ENCODE measurements at regions not wholly inside any gene's neighbourhood (a gene's known extent, or its start where the extent isn't known, plus 50 kb on each side); places are given as distances from the start of the nearest gene placed in this dataset.

GRCh38 chr5:167861129-167861927 lies 430.1 kb upstream of the WWC1 start:
- H3K27me3 ChIP-seq (ENCODE audit: control insufficient read depth, extremely low read depth, insufficient read depth, low read length) = no peaks in the 10 kb centered on the region
- no peak overlapping the region for H3K27ac ChIP-seq (ENCODE audit: control insufficient read depth, insufficient read depth, low read length)
- H3K4me3 ChIP-seq (ENCODE audit: control insufficient read depth in 2 of 3, extremely low read depth in 1 of 3, insufficient read depth in 2 of 3, low read depth in 1 of 3, low read length in 3 of 3) = no peak overlapping the region
- FAIRE-seq (no peak), DNase-seq (ENCODE audit: low read depth, low spot score) (no peak)
- no peaks in the 10 kb centered on the region for H3K9me1 ChIP-seq (ENCODE audit: control insufficient read depth, extremely low read depth, insufficient read depth, low read length)
- no peaks in the 10 kb centered on the region for H3K9me3 ChIP-seq (ENCODE audit: control insufficient read depth, low read depth, low read length)
- H2AFZ ChIP-seq (ENCODE audit: control insufficient read depth, low read length) = no peak overlapping the region
- no peak for TF ChIP-seq CTCF (optimal IDR thresholded peaks at IDR 0.05 in 1 of 3, IDR thresholded peaks at IDR 0.05 in 1 of 3, conservative IDR thresholded peaks at IDR 0.05 in 1 of 3; ENCODE audit: extremely low read depth in 1 of 3, insufficient read depth in 2 of 3, low read length in 3 of 3)
- TF ChIP-seq EZH2 (IDR thresholded peaks at IDR 0.05; ENCODE audit: low read length) = no peak
- no peak overlapping the region for H3K4me2 ChIP-seq (ENCODE audit: control insufficient read depth, extremely low read depth, insufficient read depth, low read depth, low read length)
- peaks cover 18% of the 10 kb centered on the region for H3K4me1 ChIP-seq (ENCODE audit: control insufficient read depth, extremely low read depth, insufficient read depth, low read length)
- H3K79me2 ChIP-seq (ENCODE audit: control insufficient read depth, insufficient read depth, low read length) = peaks cover 51% of the 10 kb centered on the region
- H3K36me3 ChIP-seq (ENCODE audit: control insufficient read depth in 2 of 2, extremely low read depth in 1 of 2, insufficient read depth in 2 of 2, low read length in 2 of 2) = peaks cover 17 to 25% of the 10 kb centered on the region in 2 experiments
- dilution Hi-C loops (cut with MboI; ENCODE audit: extremely low pct_ligation_motif_present, low sequenced_read_pairs) = no loop called here
- peaks cover 3% of the 10 kb centered on the region for H4K20me1 ChIP-seq (ENCODE audit: control insufficient read depth, extremely low read depth, insufficient read depth, low read length)
- no peak overlapping the region for H3K9ac ChIP-seq (ENCODE audit: control insufficient read depth, extremely low read depth, insufficient read depth, low read length)

DNA sequence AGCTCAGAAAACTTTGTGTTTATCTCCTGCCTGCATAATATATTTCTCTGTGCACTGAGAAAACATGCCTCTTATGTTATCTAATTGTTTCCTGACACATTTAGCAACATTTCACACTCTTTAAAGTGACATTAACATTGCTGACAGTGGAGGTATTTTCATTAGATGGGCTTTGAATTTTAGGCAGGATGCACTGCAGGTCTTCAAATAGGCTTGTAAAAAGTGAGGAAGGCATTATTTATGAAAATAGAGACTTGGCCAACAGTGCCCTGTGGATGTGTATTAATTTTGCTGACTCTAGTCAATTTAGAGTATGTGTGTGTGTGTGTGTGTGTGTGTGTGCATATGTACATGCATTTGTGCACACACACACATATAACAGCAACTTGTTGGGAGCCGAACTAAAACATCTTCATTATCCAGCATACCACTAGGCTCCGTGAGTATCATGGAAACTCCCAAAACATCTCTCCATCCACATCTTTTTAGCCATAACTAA lies 429.5 kb upstream of the WWC1 start:
- no peak for FAIRE-seq
- TF ChIP-seq CTCF (optimal IDR thresholded peaks at IDR 0.05 in 1 of 3, IDR thresholded peaks at IDR 0.05 in 1 of 3, conservative IDR thresholded peaks at IDR 0.05 in 1 of 3; ENCODE audit: extremely low read depth in 1 of 3, insufficient read depth in 2 of 3, low read length in 3 of 3) = no peak
- TF ChIP-seq EZH2 (IDR thresholded peaks at IDR 0.05; ENCODE audit: low read length) = no peak
- H3K4me2 ChIP-seq (ENCODE audit: control insufficient read depth, extremely low read depth, insufficient read depth, low read depth, low read length) = no peak overlapping the region
- no peak for DNase-seq (ENCODE audit: low read depth, low spot score)
- H3K9me1 ChIP-seq (ENCODE audit: control insufficient read depth, extremely low read depth, insufficient read depth, low read length) = no peaks in the 10 kb centered on the region
- no peak overlapping the region for H3K9ac ChIP-seq (ENCODE audit: control insufficient read depth, extremely low read depth, insufficient read depth, low read length)
- H4K20me1 ChIP-seq (ENCODE audit: control insufficient read depth, extremely low read depth, insufficient read depth, low read length) = peaks cover 3% of the 10 kb centered on the region
- peaks cover 17 to 25% of the 10 kb centered on the region in 2 experiments for H3K36me3 ChIP-seq (ENCODE audit: control insufficient read depth in 2 of 2, extremely low read depth in 1 of 2, insufficient read depth in 2 of 2, low read length in 2 of 2)
- peaks cover 13% of the 10 kb centered on the region for H3K4me1 ChIP-seq (ENCODE audit: control insufficient read depth, extremely low read depth, insufficient read depth, low read length)
- H3K27ac ChIP-seq (ENCODE audit: control insufficient read depth, insufficient read depth, low read length) = no peak overlapping the region
- peaks cover 52% of the 10 kb centered on the region for H3K79me2 ChIP-seq (ENCODE audit: control insufficient read depth, insufficient read depth, low read length)
- no peaks in the 10 kb centered on the region for H3K9me3 ChIP-seq (ENCODE audit: control insufficient read depth, low read depth, low read length)
- dilution Hi-C loops (cut with MboI; ENCODE audit: extremely low pct_ligation_motif_present, low sequenced_read_pairs) = no loop called here
- no peak overlapping the region for H2AFZ ChIP-seq (ENCODE audit: control insufficient read depth, low read length)
- no peak overlapping the region for H3K4me3 ChIP-seq (ENCODE audit: control insufficient read depth in 2 of 3, extremely low read depth in 1 of 3, insufficient read depth in 2 of 3, low read depth in 1 of 3, low read length in 3 of 3)
- no peaks in the 10 kb centered on the region for H3K27me3 ChIP-seq (ENCODE audit: control insufficient read depth, extremely low read depth, insufficient read depth, low read length)

Data from keratinocyte (primary cell).